Psoas muscle (tissue), 7 donors: ENCODE measurements at regions not wholly inside any gene's neighbourhood (a gene's known extent, or its start where the extent isn't known, plus 50 kb on each side); places are given as distances from the start of the nearest gene placed in this dataset.
A peak's percentile ranks its signal among the peaks of the same experiment; 100 is the strongest.

Source experiments
- ATAC-seq, 4 donors: fragments of 200-7000 bp; cut with Tn5 transposase; one replicate each; pipeline ENCODE4 v1.9.1; 2020; ENCODE audit warnings: moderate library complexity in 3 of 4, mild to moderate bottlenecking in 2 of 4
- DNase-seq, 2 donors: peaks; one replicate each; pipeline ENCODE4 v3.0.0-alpha.2; 2020
- H3K27ac ChIP-seq: fragments of 200-600 bp; one replicate; pipeline ENCODE4 v1.8.0; 2022
- H3K27me3 ChIP-seq, 3 donors: fragments of 200-600 bp in 1 of 3; one replicate each; pipeline versions ENCODE4 v1.6.1 to v1.8.0; 2013 to 2022; ENCODE audit warnings: low read length in 2 of 3, mild to moderate bottlenecking in 2 of 3, moderate library complexity in 1 of 3; ENCODE audit not compliant: insufficient read depth in 3 of 3
- H3K36me3 ChIP-seq, 2 donors: fragments of 200-600 bp in 1 of 2; one replicate each; pipeline versions ENCODE4 v1.6.1 to v1.8.0; 2013 to 2022; ENCODE audit warnings: low read depth in 1 of 2, mild to moderate bottlenecking in 1 of 2, moderate library complexity in 1 of 2; ENCODE audit not compliant: insufficient read depth in 1 of 2
- H3K4me1 ChIP-seq: fragments of 200-600 bp; one replicate; pipeline ENCODE4 v1.8.0; 2022
- H3K4me3 ChIP-seq: fragments of 200-600 bp; one replicate; pipeline ENCODE4 v1.8.0; 2022; ENCODE audit warnings: mild to moderate bottlenecking
- H3K9me3 ChIP-seq: fragments of 200-600 bp; one replicate; pipeline ENCODE4 v1.8.0; 2022
- CTCF ChIP-seq: fragments of 200-600 bp; IDR thresholded peaks from one replicate; pipeline ENCODE4 v1.8.0; 2022; ENCODE audit warnings: antibody characterized with exemption
- WGBS, 3 donors: extraction: QIAGEN DNeasy Blood & Tissue Kit; methylation state at CpG; one replicate each; pipeline versions ENCODE4 v1.1.6 to v1.1.7; 2013; 5-methylcytosine and 5-hydroxymethylcytosine counted together
- intact Hi-C, 2 donors: fragments of 100-400 bp; cut with DNase I; formaldehyde crosslinking; loops; one replicate each; pipeline versions ENCODE4 v1.11.0 to v1.14.2; 2022
- donor health status: healthy with polysubstance abuse.
- donor health status: DM: no; HTN: no; CAD: no; lungs with moderate emphysema.
- donor health status: Bipolar disorder and iron deficiency.
- donor health status: healthy.
- donor health status: DM: yes; HTN: yes; CAD: no.
- donor health status: DM: no; HTN: no; CAD: no.
- donor health status: DM: yes; HTN: yes; CAD: no.

- 27 to 33% (median 31%) methylated on average over 4 of the region's 4 CpGs for WGBS, 3 donors
- TF ChIP-seq CTCF = peak; percentile 72
- Histone ChIP-seq H3K4me1 (no peaks in the 10 kb centered on the region), H3K36me3 (no peaks in the 10 kb centered on the region), H3K27ac (no peak overlapping the region), H3K4me3 (no peak overlapping the region), H3K27me3 (no peaks in the 10 kb centered on the region), H3K9me3 (no peaks in the 10 kb centered on the region)
- ATAC-seq (peak; percentile 57 to 86 (median 72)), DNase-seq (peak; percentile 35 to 72)
- intact Hi-C loops = no loop called here
Measured at GRCh38 chr14:36373982-36374673, 53.7 kb upstream of the MBIP start.
